Activated T-cell treated with anti-CD3 and anti-CD28 coated beads, Interleukin-2, amount 50 U/mL, for 4 hours (primary cell): ENCODE measurements at regions not wholly inside any gene's neighbourhood (a gene's known extent, or its start where the extent isn't known, plus 50 kb on each side); places are given as distances from the start of the nearest gene placed in this dataset.
"Not testable (repeated sequence)": the region's sequence is repeated elsewhere in the genome, so short reads cannot be mapped to it uniquely, and the experiment has no call there.

Experiments
- ATAC-seq, 2 donors: fragments of 200-7000 bp; cut with Tn5 transposase; one replicate each; pipeline ENCODE4 v1.10.0; 2021
- DNase-seq: peaks from one replicate; pipeline ENCODE4 v3.0.0-alpha.2; 2020
- H3K27me3 Mint-ChIP-seq: one replicate; pipeline ENCODE4 v1.8.0; 2021; ENCODE audit warnings: low read depth, mixed read lengths
- H3K36me3 Mint-ChIP-seq: one replicate; pipeline ENCODE4 v1.8.0; 2022; ENCODE audit warnings: mixed read lengths; ENCODE audit not compliant: insufficient read depth
- H3K4me1 Mint-ChIP-seq: one replicate; pipeline ENCODE4 v1.8.0; 2021; ENCODE audit warnings: low read depth, mixed read lengths
- H3K4me3 Mint-ChIP-seq: one replicate; pipeline ENCODE4 v1.8.0; 2021; ENCODE audit warnings: mild to moderate bottlenecking, moderate library complexity, mixed read lengths
- H3K9me3 Mint-ChIP-seq: one replicate; pipeline ENCODE4 v1.8.0; 2021; ENCODE audit warnings: mixed read lengths

DNA sequence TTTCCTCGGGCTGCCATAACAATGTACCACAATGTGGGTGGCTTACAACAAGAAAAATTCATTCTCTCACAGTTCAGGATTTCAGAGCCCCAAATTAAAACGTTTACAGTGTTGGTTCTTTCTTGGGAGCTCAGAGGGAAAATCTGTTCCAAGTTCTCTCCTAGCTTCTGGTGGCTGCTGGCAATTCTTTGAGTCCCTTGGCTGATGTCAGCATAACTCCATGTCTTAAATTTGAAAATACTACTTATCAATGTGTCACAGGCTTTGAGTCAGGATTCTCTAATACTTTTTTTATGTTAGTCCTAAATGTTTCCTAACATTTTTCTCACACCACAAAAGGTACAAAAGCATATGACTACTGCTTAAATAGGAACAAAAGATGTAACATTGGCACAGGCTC, 198.4 kb upstream of the ATXN7L3B start:
- H3K4me1 Mint-ChIP-seq, result no peaks in the 10 kb centered on the region
- ATAC-seq (no peak), DNase-seq (no peak)
- no peaks in the 10 kb centered on the region for H3K36me3 Mint-ChIP-seq
- H3K27me3 Mint-ChIP-seq, result no peaks in the 10 kb centered on the region
- no peaks in the 10 kb centered on the region for H3K9me3 Mint-ChIP-seq
- no peak overlapping the region for H3K4me3 Mint-ChIP-seq

DNA sequence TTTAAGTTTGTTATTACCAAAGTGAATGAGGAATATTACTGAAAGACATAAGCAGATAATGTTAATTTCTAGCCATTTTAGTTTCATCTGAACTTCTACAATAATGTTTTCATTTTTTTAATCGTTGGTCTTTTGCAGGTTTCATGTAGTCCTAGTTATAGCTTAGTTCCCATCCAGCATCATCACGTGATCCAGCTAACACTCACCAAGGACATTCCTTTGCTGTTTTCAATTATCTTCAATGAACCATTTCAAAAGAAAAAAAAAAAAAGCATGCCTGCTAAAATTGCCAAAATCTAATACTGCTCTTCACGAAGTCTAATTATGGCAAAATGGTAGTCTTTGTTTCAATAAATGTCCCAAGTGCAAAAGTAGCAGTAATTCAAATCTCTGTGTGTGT, 187.7 kb upstream of the ATXN7L3B start:
- Mint-ChIP-seq H3K27me3 (peaks cover 2% of the 10 kb centered on the region), H3K4me1 (no peaks in the 10 kb centered on the region), H3K9me3 (no peaks in the 10 kb centered on the region), H3K36me3 (no peaks in the 10 kb centered on the region), H3K4me3 (no peak overlapping the region)
- DNase-seq (no peak), ATAC-seq (no peak)

DNA sequence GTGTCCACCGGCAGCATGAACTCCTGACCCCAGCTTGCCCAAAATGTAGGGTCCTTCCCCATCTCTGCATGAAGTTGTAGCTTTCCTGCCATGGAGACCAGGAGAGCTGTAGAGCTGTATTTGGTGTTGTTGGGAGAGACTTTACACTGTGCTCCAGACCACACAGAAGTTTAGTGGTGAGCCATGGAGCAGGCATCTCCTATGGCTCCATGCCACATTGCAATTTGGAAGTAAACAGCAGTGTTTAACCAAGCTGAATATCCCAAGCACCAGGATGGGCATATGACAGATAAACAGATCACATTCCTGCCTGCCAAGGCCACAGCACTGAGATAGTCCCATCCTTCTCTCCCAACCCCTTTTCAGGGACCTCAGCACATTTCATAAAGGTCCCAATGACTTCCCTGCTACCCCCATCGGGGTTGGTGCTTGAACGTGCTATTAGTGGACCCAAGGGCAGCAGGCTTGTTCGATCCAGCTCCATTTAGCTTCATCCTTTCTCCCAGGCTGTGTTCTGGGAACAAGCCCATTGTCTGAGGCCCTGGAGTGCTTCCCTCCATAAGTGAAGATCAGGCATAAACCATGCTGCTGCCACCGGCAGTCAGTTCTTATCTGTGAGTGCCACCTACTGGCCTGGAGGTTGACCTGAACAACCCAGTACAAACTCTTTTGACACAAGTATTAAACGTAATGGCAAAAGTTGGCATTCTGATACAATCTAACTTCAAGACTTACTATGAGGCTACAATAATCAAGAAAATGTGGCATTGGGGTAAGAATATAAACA, 172.3 kb upstream of the ATXN7L3B start:
- Mint-ChIP-seq H3K4me1 (no peaks in the 10 kb centered on the region), H3K9me3 (no peaks in the 10 kb centered on the region), H3K4me3 (no peak overlapping the region), H3K36me3 (no peaks in the 10 kb centered on the region), H3K27me3 (no peaks in the 10 kb centered on the region)
- ATAC-seq, result no peak
- no peak for DNase-seq

DNA sequence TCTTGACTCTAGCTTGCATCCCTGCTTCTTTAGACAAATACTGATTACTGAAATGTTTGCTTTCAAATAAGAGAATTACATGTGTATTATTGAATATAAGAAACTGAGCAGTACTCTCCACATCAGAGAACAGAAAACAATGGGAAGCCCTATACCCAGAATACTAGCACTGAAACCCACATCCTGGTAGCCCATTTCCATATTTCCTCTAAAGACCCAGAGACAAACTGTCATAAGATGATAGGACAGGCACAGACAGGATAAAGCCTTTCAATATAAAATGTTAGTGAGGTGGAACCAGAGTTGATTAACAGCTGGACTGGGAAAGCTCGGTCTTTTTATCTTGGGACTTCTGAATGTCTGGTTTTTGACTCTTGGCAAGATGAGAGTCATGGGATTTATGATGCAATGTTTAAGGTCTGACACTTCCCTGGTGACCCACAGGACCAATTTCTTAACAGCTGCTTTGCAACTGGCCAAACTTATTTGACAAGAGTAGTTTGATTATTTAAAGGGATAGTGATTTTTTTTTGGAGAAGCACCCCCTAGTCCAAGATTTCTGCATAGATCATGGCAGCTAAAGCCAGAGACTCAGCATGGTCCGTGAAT, 166.9 kb upstream of the ATXN7L3B start:
- Mint-ChIP-seq H3K9me3 (no peaks in the 10 kb centered on the region), H3K36me3 (no peaks in the 10 kb centered on the region), H3K4me3 (no peak overlapping the region), H3K27me3 (no peaks in the 10 kb centered on the region), H3K4me1 (no peaks in the 10 kb centered on the region)
- DNase-seq (no peak), ATAC-seq (no peak)

DNA sequence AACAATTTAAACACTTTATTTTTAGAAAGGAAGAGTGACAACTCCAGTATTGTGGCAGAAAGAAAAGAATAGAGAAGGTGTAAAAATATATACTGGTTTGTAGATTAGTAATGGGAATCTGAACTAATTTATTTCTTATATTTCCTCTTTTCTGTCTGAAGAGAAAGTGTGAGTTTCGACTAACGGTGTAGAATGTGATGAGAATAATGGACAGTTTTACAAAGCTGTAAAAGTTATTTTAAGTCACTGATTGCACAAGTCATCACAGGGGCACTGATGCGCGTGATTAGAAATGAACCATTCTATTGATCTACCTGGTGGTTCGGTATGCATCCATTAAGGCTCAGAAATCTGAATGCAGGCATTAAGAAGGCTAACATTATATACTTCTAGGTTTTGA, 158.5 kb upstream of the ATXN7L3B start:
- Mint-ChIP-seq H3K27me3 (no peaks in the 10 kb centered on the region), H3K9me3 (no peaks in the 10 kb centered on the region), H3K4me3 (no peak overlapping the region), H3K4me1 (no peaks in the 10 kb centered on the region), H3K36me3 (no peaks in the 10 kb centered on the region)
- ATAC-seq (no peak), DNase-seq (no peak)

DNA sequence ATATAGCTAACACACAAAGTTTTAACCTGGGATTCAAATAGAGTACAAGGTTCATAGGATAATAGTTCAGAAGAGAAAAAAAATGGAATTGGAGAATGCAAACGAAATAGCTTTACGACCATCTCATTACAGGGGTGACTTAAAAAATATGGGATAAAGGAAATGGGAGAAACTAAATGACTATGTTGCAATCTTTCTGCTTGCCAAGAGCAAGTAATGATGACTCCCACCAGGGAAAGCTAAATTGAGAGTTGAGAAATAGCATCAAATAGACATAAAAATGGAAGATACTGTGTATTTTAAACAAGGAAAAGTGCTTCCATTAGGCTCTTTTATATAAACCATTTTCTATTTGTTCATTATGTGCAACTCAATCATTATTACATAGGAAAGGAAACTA, 155.7 kb upstream of the ATXN7L3B start:
- DNase-seq, result no peak
- no peaks in the 10 kb centered on the region for H3K36me3 Mint-ChIP-seq
- H3K4me3 Mint-ChIP-seq, result no peak overlapping the region
- ATAC-seq, result no peak
- no peaks in the 10 kb centered on the region for H3K4me1 Mint-ChIP-seq
- H3K27me3 Mint-ChIP-seq, result no peaks in the 10 kb centered on the region
- no peaks in the 10 kb centered on the region for H3K9me3 Mint-ChIP-seq

DNA sequence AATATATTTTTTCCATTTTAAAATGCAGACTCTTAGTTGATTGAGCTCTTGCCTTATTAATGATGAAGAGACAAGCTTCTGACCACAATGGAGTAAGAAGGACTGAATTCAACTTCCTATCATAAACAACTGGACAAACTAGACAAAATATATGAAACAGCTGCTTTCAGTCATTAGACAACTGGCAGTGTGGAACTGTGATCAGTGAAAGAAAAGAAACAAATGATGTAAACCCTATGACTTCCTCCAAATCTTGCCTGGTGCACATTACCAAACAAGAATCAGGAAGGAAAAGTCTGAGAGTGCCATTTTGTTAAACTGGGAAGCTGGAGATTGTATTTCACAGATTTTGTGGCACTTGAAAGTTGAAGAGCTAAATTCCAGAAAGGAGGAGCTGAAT, 154.7 kb upstream of the ATXN7L3B start:
- Mint-ChIP-seq H3K9me3 (no peaks in the 10 kb centered on the region), H3K4me1 (no peaks in the 10 kb centered on the region), H3K27me3 (no peaks in the 10 kb centered on the region), H3K36me3 (no peaks in the 10 kb centered on the region), H3K4me3 (no peak overlapping the region)
- DNase-seq (no peak), ATAC-seq (no peak)

DNA sequence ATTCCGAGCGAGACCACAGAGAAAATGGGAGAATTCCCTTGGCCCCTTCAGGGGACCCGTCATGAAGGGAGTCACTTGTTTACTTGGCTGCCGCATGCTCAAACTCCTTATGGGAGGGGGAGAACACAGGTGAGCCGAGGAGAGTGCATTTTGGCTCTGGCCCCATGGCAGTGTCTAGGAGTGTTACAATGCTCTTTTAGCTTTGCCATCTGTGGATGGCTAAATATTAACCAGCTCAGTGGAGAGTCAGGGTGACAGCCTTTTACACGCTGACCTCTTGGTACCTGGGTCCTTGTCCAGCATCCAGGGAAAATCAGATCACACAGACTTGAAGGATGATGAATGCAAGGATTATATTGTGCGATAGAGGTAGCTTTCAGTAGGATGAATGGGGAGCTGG, 146.4 kb upstream of the ATXN7L3B start:
- Mint-ChIP-seq H3K4me3 (no peak overlapping the region), H3K9me3 (no peaks in the 10 kb centered on the region), H3K4me1 (no peaks in the 10 kb centered on the region), H3K36me3 (no peaks in the 10 kb centered on the region), H3K27me3 (no peaks in the 10 kb centered on the region)
- ATAC-seq (no peak), DNase-seq (no peak)

DNA sequence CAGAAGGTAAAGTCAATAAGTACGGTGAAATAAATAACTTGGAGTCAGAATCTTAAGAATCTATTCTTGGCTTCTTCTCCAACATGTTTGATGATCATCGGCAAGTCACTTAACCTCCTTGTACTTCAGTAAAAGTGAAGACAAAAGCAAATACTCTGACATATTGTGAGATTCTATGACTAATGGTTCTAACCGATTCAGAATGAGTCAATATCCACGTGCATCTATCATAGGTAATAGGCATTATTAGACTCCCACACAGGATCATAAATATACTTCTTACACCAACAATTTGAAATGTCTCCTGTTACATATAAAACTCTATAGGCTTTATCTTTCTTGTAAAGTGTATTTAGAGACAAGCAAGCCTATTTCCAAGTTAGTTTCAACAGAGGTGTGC, 144.4 kb upstream of the ATXN7L3B start:
- no peaks in the 10 kb centered on the region for H3K36me3 Mint-ChIP-seq
- H3K9me3 Mint-ChIP-seq, result no peaks in the 10 kb centered on the region
- no peaks in the 10 kb centered on the region for H3K4me1 Mint-ChIP-seq
- no peak for ATAC-seq
- no peaks in the 10 kb centered on the region for H3K27me3 Mint-ChIP-seq
- DNase-seq, result no peak
- H3K4me3 Mint-ChIP-seq, result no peak overlapping the region

DNA sequence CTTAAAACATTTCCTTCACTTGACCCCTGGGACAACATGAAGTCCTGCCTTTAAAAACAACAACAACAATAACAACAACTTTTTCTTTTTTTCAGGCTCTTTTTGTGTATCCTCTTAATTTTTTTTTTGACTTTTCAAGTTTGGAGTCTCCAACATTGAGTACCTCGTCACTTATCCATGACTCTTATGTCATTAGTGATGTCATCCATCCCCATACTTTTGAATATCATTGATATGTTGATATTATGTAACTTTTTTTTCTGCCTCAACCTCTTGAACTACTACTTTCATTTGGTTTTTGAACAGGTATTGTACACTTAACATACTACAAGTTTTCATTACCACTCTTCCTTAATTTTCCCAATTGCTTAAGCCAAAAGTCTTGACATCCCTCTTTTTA, 143.0 kb upstream of the ATXN7L3B start:
- H3K27me3 Mint-ChIP-seq, result no peaks in the 10 kb centered on the region
- H3K4me1 Mint-ChIP-seq, result no peaks in the 10 kb centered on the region
- H3K4me3 Mint-ChIP-seq, result no peak overlapping the region
- H3K9me3 Mint-ChIP-seq, result no peaks in the 10 kb centered on the region
- no peak for DNase-seq
- no peak for ATAC-seq
- no peaks in the 10 kb centered on the region for H3K36me3 Mint-ChIP-seq

DNA sequence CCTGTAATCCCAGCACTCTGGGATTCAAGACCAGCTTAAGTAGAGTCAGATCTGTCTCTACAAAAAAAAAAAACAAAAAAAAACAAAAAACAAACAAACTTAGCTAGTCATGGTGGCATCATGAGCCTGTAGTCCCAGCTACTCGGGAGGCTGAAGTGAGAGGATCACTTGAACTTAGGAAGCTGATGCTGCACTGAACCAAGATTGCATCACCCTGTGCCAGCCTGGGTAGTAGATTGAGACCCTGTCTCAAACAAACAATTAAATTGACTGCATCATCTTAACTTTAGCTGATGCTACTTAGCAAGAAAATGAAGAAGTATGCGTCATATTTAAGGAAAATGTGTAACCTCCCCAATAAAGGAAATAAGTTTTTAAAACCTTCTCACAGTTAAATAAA, 136.6 kb upstream of the ATXN7L3B start:
- no peak for ATAC-seq
- H3K27me3 Mint-ChIP-seq, result no peaks in the 10 kb centered on the region
- H3K4me3 Mint-ChIP-seq, result no peak overlapping the region
- H3K36me3 Mint-ChIP-seq, result no peaks in the 10 kb centered on the region
- DNase-seq, result no peak
- no peaks in the 10 kb centered on the region for H3K9me3 Mint-ChIP-seq
- H3K4me1 Mint-ChIP-seq, result no peaks in the 10 kb centered on the region

DNA sequence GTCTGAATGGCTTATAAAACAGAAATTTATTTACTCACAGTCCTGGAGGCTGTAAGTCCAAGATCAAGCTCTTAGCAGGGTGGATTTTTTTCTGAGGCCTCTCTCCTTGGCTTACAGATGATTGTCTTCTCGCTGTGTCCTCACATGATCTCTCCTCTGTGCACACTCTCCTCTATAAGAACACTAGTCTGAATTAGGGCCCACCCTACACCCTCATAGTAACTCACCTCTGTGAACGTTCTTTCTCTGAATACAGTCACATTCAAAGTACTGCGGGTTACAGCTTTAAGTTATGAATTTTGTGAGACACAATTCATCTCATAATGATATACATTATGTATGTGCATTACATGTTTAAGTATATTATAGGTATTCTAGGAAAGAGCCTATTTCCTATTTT, 135.7 kb upstream of the ATXN7L3B start:
- H3K4me1 Mint-ChIP-seq, result no peaks in the 10 kb centered on the region
- no peaks in the 10 kb centered on the region for H3K9me3 Mint-ChIP-seq
- H3K36me3 Mint-ChIP-seq, result no peaks in the 10 kb centered on the region
- H3K4me3 Mint-ChIP-seq, result no peak overlapping the region
- ATAC-seq (no peak), DNase-seq (no peak)
- H3K27me3 Mint-ChIP-seq, result no peaks in the 10 kb centered on the region

DNA sequence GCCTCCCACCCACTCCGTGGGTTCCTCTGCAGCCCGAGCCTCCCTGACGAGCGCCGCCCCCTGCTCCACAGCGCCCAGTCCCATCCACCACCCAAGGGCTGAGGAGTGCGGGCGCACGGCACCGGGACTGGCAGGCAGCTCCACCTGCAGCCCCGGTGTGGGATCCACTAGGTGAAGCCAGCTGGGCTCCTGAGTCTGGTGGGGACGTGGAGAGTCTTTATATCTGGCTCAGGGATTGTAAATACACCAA, 134.5 kb upstream of the ATXN7L3B start:
- H3K4me1 Mint-ChIP-seq, DNase-seq, H3K36me3 Mint-ChIP-seq, H3K9me3 Mint-ChIP-seq, H3K27me3 Mint-ChIP-seq, ATAC-seq, H3K4me3 Mint-ChIP-seq: not testable (repeated sequence)

DNA sequence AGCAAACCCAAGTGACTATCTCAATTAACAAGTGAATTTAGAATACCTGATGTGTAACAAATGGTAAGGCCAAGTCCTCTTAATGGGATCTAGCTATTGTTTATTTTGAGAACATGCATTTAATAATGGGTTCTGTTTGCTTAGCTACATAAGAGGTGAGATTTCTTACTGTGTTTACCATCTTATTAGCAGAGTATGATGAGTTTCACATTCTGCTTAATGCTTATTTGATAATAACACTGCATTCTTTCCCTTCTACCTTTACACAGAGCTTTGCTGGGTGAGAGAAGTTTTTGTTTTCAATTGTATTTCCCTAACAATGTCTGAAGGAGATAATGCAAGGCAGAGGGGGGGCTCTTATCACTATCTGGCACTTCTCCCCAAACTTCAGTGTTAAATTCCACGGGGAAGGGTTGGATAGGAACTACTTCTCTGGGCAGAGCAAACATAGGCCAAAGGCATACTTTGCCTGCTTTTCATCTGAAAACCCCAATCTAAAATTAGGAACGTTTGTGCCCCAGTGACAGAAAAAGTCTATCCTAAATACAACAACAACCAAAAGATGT, 129.0 kb upstream of the ATXN7L3B start:
- H3K4me3 Mint-ChIP-seq, result no peak overlapping the region
- no peak for ATAC-seq
- no peaks in the 10 kb centered on the region for H3K4me1 Mint-ChIP-seq
- no peaks in the 10 kb centered on the region for H3K36me3 Mint-ChIP-seq
- H3K27me3 Mint-ChIP-seq, result peaks cover 8% of the 10 kb centered on the region
- DNase-seq, result no peak
- H3K9me3 Mint-ChIP-seq, result no peaks in the 10 kb centered on the region

DNA sequence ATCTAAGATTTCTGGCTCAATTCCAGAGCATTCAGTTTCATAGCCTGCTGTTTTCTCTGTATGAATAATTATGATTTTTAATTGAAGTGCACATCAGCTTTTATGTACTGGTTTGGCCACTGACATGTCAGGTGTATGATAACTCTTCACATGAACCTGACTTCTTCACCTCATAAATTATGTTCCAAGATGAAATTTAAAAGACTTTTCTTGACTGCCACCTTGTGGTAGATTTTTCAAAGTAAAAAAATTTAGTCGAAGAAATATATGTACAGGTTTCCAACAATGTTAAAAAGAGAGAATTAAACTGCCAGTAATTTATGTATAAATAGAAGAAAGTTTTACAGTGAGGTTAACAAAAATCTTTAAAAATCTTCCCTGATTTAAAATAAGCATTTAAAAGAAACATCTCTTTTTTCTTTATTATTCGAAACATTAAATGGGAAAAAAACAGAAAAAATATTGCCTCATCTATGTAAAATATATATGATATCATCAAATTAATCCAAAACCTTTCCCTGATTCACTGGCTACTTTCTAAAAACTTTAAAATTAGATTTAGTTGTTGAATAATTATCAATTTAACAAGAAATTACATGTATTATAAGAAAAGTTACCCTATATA, 124.9 kb upstream of the ATXN7L3B start:
- Mint-ChIP-seq H3K27me3 (peaks cover 9% of the 10 kb centered on the region), H3K36me3 (no peaks in the 10 kb centered on the region), H3K9me3 (no peaks in the 10 kb centered on the region), H3K4me1 (no peaks in the 10 kb centered on the region), H3K4me3 (no peak overlapping the region)
- DNase-seq (no peak), ATAC-seq (no peak)
